ENCODE measurements at regions not wholly inside any gene's neighbourhood (a gene's known extent, or its start where the extent isn't known, plus 50 kb on each side); places are given as distances from the start of the nearest gene placed in this dataset.

GRCh38 chr1:90208949-90209348 is 214.0 kb downstream of the ZNF326 start:
- TF ChIP-seq ZSCAN5A (CRISPR knock-in tag; IDR thresholded peaks at IDR 0.05; ENCODE audit: borderline replicate concordance), result no peak
- TF ChIP-seq MXI1 (IDR thresholded peaks at IDR 0.05; ENCODE audit: borderline replicate concordance, low read depth, low read length), result no peak

Measured in HepG2 (cell line).